Psoas muscle (tissue), 7 donors: ENCODE measurements at regions not wholly inside any gene's neighbourhood (a gene's known extent, or its start where the extent isn't known, plus 50 kb on each side); places are given as distances from the start of the nearest gene placed in this dataset.

Experiments
- ATAC-seq, 4 donors: fragments of 200-7000 bp; cut with Tn5 transposase; one replicate each; pipeline ENCODE4 v1.9.1; 2020; ENCODE audit warnings: moderate library complexity in 3 of 4, mild to moderate bottlenecking in 2 of 4
- DNase-seq, 2 donors: peaks; one replicate each; pipeline ENCODE4 v3.0.0-alpha.2; 2020
- H3K27ac ChIP-seq: fragments of 200-600 bp; one replicate; pipeline ENCODE4 v1.8.0; 2022
- H3K27me3 ChIP-seq, 3 donors: fragments of 200-600 bp in 1 of 3; one replicate each; pipeline versions ENCODE4 v1.6.1 to v1.8.0; 2013 to 2022; ENCODE audit warnings: low read length in 2 of 3, mild to moderate bottlenecking in 2 of 3, moderate library complexity in 1 of 3; ENCODE audit not compliant: insufficient read depth in 3 of 3
- H3K36me3 ChIP-seq, 2 donors: fragments of 200-600 bp in 1 of 2; one replicate each; pipeline versions ENCODE4 v1.6.1 to v1.8.0; 2013 to 2022; ENCODE audit warnings: low read depth in 1 of 2, mild to moderate bottlenecking in 1 of 2, moderate library complexity in 1 of 2; ENCODE audit not compliant: insufficient read depth in 1 of 2
- H3K4me1 ChIP-seq: fragments of 200-600 bp; one replicate; pipeline ENCODE4 v1.8.0; 2022
- H3K4me3 ChIP-seq: fragments of 200-600 bp; one replicate; pipeline ENCODE4 v1.8.0; 2022; ENCODE audit warnings: mild to moderate bottlenecking
- H3K9me3 ChIP-seq: fragments of 200-600 bp; one replicate; pipeline ENCODE4 v1.8.0; 2022
- WGBS, 3 donors: extraction: QIAGEN DNeasy Blood & Tissue Kit; methylation state at CpG; one replicate each; pipeline versions ENCODE4 v1.1.6 to v1.1.7; 2013; 5-methylcytosine and 5-hydroxymethylcytosine counted together
- intact Hi-C, 2 donors: fragments of 100-400 bp; cut with DNase I; formaldehyde crosslinking; loops; one replicate each; pipeline versions ENCODE4 v1.11.0 to v1.14.2; 2022
- TF ChIP-seq, protein P1 (sequence below): fragments of 200-600 bp; IDR thresholded peaks from one replicate; pipeline ENCODE4 v1.8.0; 2022; ENCODE audit warnings: antibody characterized with exemption
- donor health status: healthy with polysubstance abuse.
- donor health status: DM: no; HTN: no; CAD: no; lungs with moderate emphysema.
- donor health status: Bipolar disorder and iron deficiency.
- donor health status: healthy.
- donor health status: DM: yes; HTN: yes; CAD: no.
- donor health status: DM: no; HTN: no; CAD: no.
- donor health status: DM: yes; HTN: yes; CAD: no.

DNA sequence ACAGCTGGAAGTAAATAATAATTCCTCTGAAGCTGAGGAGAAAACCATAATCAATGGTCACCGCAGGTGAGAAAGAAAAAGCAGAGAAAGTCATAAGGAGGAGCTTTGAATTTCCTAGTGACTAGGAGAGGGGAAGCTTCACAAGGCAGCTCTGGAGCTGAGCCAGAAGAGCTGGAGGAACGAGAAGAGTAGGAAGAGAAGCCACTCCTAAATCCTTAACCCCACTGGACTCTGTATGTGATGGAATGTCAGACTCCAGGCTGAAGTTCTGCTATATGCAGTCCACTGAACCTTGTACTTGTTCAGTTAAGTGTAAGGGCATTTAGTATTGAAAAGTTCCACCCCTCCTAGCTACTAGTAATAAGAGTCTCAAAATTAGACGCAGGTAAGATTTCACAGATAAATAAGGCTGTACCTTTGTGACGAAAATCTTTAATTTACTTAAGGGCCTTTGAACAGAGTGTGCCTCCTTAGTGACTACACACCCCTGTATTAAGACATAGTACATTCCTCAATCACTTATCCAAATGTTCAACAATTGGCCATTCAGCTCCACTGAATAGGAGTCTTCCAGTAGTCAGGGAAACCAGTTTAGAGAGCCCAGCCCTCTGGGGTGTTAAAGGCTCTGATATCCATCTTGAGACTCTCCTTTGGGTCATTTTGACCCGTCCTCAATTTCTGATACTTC lies 71.4 kb upstream of the UFL1 start:
- Histone ChIP-seq H3K36me3 (no peaks in the 10 kb centered on the region), H3K27me3 (no peaks in the 10 kb centered on the region), H3K27ac (no peak overlapping the region), H3K4me3 (no peak overlapping the region), H3K9me3 (peaks cover 6% of the 10 kb centered on the region), H3K4me1 (no peaks in the 10 kb centered on the region)
- TF ChIP-seq, protein P1, sequence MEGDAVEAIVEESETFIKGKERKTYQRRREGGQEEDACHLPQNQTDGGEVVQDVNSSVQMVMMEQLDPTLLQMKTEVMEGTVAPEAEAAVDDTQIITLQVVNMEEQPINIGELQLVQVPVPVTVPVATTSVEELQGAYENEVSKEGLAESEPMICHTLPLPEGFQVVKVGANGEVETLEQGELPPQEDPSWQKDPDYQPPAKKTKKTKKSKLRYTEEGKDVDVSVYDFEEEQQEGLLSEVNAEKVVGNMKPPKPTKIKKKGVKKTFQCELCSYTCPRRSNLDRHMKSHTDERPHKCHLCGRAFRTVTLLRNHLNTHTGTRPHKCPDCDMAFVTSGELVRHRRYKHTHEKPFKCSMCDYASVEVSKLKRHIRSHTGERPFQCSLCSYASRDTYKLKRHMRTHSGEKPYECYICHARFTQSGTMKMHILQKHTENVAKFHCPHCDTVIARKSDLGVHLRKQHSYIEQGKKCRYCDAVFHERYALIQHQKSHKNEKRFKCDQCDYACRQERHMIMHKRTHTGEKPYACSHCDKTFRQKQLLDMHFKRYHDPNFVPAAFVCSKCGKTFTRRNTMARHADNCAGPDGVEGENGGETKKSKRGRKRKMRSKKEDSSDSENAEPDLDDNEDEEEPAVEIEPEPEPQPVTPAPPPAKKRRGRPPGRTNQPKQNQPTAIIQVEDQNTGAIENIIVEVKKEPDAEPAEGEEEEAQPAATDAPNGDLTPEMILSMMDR: no peak
- DNase-seq (no peak), ATAC-seq (no peak)
- 57 to 60% (median 59%) methylated on average over 5 of the region's 5 CpGs for WGBS, 3 donors
- intact Hi-C loops: no loop called here

DNA sequence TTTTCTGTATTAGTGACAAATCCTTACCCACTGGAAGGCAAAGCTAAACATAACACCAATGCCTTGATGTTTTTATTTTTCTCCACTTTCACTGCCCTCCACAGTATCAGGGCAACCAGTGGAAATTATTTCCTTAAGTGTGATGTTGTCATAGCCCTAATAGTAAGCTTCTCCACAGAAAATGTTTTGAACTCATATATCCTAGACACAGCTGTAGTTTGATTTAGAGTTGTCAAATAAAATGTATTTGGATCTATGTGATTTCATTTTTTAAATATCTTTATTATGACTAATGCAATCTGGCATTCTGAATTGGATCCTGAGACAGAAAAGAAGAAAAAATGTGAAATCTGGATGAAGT lies 70.9 kb upstream of the UFL1 start:
- ATAC-seq: no peak

DNA sequence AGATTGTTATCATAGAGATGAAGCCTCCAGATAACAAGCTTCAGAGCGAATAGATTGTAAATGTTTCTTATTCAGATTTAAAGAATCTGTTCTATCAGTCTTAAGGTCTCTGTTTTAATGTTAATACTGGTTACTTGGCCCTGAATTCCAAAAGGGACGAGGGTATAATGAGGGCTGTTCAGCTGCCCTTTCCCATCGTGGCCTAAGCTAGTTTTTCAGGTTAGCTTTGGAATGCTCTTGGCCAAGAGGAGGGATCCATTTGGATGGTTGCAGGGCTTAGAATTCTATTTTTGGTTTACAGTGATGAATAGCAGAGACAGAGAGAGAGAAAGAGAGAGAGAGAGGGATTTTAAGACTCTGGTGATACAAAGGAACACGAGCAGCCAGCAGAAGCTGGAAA lies 62.8 kb upstream of the UFL1 start:
- intact Hi-C loops: no loop called here
- Histone ChIP-seq H3K9me3 (no peaks in the 10 kb centered on the region), H3K4me1 (no peaks in the 10 kb centered on the region), H3K4me3 (no peak overlapping the region), H3K27ac (no peak overlapping the region), H3K27me3 (no peaks in the 10 kb centered on the region), H3K36me3 (no peaks in the 10 kb centered on the region)
- DNase-seq: no peak
- TF ChIP-seq, protein P1: no peak
- 51 to 62% (median 55%) methylated on average over 4 of the region's 4 CpGs for WGBS, 3 donors
- no peak for ATAC-seq

More for the DNA sequence above, 70.9 kb upstream of the UFL1 start:
- no peak for DNase-seq
- H3K36me3 ChIP-seq: no peaks in the 10 kb centered on the region
- no peak overlapping the region for H3K27ac ChIP-seq
- H3K4me1 ChIP-seq: no peaks in the 10 kb centered on the region
- peaks cover 1% of the 10 kb centered on the region for H3K9me3 ChIP-seq
- TF ChIP-seq, protein P1: no peak
- intact Hi-C loops: no loop called here
- H3K27me3 ChIP-seq: no peaks in the 10 kb centered on the region
- no peak overlapping the region for H3K4me3 ChIP-seq

DNA sequence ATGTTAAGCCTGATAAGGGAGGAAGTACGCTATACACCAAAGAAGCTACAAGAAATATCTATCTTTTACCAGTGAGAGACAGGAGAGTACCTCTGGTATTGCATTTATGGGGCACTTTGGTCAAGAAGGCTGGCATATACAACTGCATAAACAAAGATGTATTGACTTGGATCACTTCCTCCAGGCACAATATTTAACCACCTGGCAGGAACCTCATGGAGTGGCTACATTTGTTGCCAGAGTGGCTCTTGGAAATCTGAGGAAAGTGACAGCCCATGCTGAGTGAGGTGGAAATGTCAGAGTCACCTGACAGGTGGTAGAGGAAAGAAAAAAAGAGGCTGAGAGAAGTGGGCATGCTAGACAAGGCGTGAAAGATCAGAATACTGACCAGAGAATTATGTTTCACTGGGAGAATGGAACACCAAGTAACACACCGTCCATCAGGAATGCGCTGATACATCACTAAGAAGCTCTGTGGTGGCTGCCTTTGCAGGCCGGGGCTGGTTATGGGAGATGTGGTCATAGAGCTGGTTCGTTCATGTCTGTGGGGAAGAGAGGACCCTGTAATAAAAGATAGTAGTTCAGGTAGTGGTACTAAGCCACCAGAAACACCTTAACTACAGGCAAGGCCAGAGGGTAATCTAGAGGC lies 61.4 kb upstream of the UFL1 start:
- Histone ChIP-seq H3K36me3 (no peaks in the 10 kb centered on the region), H3K9me3 (no peaks in the 10 kb centered on the region), H3K27ac (no peak overlapping the region), H3K4me3 (no peak overlapping the region), H3K4me1 (no peaks in the 10 kb centered on the region), H3K27me3 (no peaks in the 10 kb centered on the region)
- intact Hi-C loops: no loop called here
- DNase-seq (no peak), ATAC-seq (no peak)
- WGBS, 3 donors: 68 to 74% (median 72%) methylated on average over 6 of the region's 6 CpGs
- TF ChIP-seq, protein P1: no peak
